Upper lobe of left lung (tissue), 4 donors: ENCODE measurements at regions not wholly inside any gene's neighbourhood (a gene's known extent, or its start where the extent isn't known, plus 50 kb on each side); places are given as distances from the start of the nearest gene placed in this dataset.

Source experiments
- EP300 ChIP-seq, 4 donors: sonication (generic); formaldehyde crosslinking; IDR thresholded peaks; one replicate each; pipeline ENCODE4 v1.5.1; 2017; ENCODE audit warnings: antibody characterized with exemption in 4 of 4, control low read depth in 2 of 4
- POLR2A ChIP-seq, 4 donors: fragments of 450-650 bp; IDR thresholded peaks; one replicate each; pipeline ENCODE4 v1.5.1; 2016 to 2017; ENCODE audit warnings: antibody characterized with exemption in 4 of 4, mild to moderate bottlenecking in 2 of 4

DNA sequence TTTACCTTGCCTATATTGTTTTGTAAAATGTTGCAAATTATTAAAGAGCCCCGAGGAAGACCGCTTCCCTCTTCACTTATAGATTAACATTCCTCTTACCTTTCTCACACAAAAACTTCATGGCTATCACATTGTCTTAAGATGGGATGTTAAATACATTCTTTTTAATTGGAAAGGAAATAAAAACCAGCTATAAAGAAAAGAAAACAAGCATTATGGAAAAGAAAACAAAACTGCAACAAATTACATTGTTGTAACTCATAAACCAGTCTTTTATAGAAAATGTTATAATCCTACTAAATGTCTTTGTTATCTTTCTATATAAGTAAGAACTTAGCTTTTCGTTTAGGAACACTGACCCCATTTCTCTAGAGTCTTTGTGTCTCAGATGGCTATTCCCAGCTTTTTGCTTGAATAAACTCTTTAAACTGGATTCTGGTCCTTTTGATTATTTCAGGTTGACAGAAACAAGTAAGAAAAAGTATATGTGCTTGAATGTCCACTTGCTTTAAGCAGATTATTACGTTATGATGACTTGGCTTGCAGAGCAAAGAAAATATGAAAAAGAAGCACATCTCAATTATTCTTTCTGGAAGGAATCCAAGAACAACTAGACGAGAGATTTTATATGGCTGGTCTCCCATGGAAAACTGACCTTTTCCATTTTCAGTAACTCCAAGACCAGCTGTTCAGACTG lies 128.2 kb downstream of the AKR1D1 start:
- TF ChIP-seq EP300 (IDR thresholded peaks at IDR 0.05) (no peak), POLR2A (IDR thresholded peaks at IDR 0.05) (no peak)
